Astrocyte of the cerebellum (primary cell): ENCODE measurements at regions not wholly inside any gene's neighbourhood (a gene's known extent, or its start where the extent isn't known, plus 50 kb on each side); places are given as distances from the start of the nearest gene placed in this dataset.

Source experiments
- DNase-seq: peaks from one replicate; pipeline ENCODE4 v3.0.0-alpha.2; 2011; ENCODE audit warnings: low read depth
- H3K4me3 ChIP-seq: 2 replicates; pipeline ENCODE4 v1.5.1; 2011; ENCODE audit warnings: mild to moderate bottlenecking, low read depth, low read length, moderate library complexity
- in situ Hi-C: cut with HindIII; loops from 2 replicates; pipeline ENCODE4 v1.10.0; 2017; ENCODE audit warnings: low sequenced_read_pairs
- TF ChIP-seq, protein P1 (sequence below): IDR thresholded peaks from 2 replicates; pipeline ENCODE4 v1.5.1; 2012; ENCODE audit warnings: low read length, low read depth, moderate library complexity, mild to moderate bottlenecking; ENCODE audit errors: missing control alignments

GRCh38 chr2:11996618-11997017, 250.2 kb downstream of the LPIN1 start:
- TF ChIP-seq, protein P1, sequence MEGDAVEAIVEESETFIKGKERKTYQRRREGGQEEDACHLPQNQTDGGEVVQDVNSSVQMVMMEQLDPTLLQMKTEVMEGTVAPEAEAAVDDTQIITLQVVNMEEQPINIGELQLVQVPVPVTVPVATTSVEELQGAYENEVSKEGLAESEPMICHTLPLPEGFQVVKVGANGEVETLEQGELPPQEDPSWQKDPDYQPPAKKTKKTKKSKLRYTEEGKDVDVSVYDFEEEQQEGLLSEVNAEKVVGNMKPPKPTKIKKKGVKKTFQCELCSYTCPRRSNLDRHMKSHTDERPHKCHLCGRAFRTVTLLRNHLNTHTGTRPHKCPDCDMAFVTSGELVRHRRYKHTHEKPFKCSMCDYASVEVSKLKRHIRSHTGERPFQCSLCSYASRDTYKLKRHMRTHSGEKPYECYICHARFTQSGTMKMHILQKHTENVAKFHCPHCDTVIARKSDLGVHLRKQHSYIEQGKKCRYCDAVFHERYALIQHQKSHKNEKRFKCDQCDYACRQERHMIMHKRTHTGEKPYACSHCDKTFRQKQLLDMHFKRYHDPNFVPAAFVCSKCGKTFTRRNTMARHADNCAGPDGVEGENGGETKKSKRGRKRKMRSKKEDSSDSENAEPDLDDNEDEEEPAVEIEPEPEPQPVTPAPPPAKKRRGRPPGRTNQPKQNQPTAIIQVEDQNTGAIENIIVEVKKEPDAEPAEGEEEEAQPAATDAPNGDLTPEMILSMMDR, result no peak
- DNase-seq, result no peak
- in situ Hi-C loops, result no loop called here
- no peak overlapping the region for H3K4me3 ChIP-seq

DNA sequence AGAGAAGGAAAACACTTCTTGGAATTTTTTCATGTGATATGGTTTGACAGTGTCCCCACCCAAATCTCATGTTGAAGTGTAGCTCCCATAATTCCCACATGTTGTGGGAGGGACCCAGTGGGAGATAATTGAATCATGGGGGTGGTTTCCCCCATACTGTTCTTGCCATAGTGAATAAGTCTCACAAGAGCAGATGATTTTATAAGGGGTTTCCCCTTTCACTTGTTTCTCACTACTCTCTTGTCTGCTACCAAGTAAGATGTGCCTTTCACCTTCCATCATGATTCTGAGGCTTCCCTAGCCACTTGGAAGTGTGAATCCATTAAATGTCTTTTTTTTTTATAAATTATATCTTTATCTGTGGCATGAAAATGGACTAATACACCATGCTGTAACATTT, 250.7 kb downstream of the LPIN1 start:
- TF ChIP-seq, protein P1, result no peak
- H3K4me3 ChIP-seq, result no peak overlapping the region
- DNase-seq, result no peak
- in situ Hi-C loops, result no loop called here

GRCh38 chr2:11998218-11998617, 251.8 kb downstream of the LPIN1 start:
- in situ Hi-C loops, result no loop called here
- no peak overlapping the region for H3K4me3 ChIP-seq
- no peak for DNase-seq
- TF ChIP-seq, protein P1, result no peak

- in situ Hi-C loops, result no loop called here
- TF ChIP-seq, protein P1, result no peak
Observed at GRCh38 chr2:11998626-11999378, 252.4 kb downstream of the LPIN1 start.

DNA sequence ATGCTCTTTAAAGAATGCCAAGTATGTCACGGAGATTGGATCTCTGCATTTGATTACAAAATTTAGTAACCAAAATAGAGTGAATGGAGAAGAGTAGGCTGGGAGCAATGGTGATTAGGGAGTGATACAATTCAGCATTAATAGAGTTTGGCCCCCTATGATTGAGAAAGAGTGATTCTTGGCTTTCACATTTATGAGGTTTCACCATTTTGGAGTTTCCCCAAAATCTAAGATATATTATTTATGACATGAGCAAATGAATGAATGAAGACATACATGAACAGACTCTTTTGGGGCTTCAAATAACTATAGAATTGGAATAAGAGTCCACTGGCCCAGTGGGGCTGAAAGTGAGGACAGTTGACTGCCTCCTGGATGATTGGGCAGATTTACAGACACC, 255.2 kb downstream of the LPIN1 start:
- DNase-seq, result no peak
- no peak overlapping the region for H3K4me3 ChIP-seq
- TF ChIP-seq, protein P1, result no peak
- in situ Hi-C loops, result no loop called here

More at GRCh38 chr2:11998626-11999378, 252.4 kb downstream of the LPIN1 start:
- H3K4me3 ChIP-seq, result no peak overlapping the region
- DNase-seq, result no peak

GRCh38 chr2:12002215-12002614, 255.8 kb downstream of the LPIN1 start:
- TF ChIP-seq, protein P1, result no peak
- no peak for DNase-seq
- in situ Hi-C loops, result no loop called here
- no peak overlapping the region for H3K4me3 ChIP-seq

DNA sequence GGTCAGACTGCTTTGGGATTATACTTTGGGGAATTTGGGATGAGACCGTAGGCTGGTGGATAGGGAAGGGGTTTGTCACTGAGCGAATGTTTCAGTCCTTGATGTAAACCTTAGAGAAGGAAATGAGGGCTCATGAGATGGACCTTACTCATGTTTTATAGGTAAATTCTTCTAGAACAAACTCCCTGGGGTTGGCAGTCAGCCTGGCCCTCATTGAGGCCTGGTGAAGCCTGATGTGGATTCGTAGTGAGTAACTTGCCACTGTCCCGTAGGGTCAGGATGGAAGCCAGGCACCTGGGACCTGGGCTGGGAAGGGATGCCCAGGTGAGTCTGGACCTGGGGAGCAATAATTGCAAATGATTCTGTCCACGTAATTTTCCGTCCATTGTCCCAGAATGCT, 258.3 kb downstream of the LPIN1 start:
- no peak overlapping the region for H3K4me3 ChIP-seq
- in situ Hi-C loops, result no loop called here
- DNase-seq, result no peak
- TF ChIP-seq, protein P1, result no peak
